ENCODE measurements at regions not wholly inside any gene's neighbourhood (a gene's known extent, or its start where the extent isn't known, plus 50 kb on each side); places are given as distances from the start of the nearest gene placed in this dataset.

GRCh38 chr12:115245020-115245419, 561.0 kb upstream of the TBX3 start:
- Histone ChIP-seq H3K27me3 (replicated peaks; ENCODE audit: insufficient read depth) (no peaks in the 10 kb centered on the region), H3K36me3 (ENCODE audit: low read depth) (no peaks in the 10 kb centered on the region), H3K4me2 (ENCODE audit: unreplicated experiment) (no peak overlapping the region), H3K4me3 (no peak overlapping the region), H3K9ac (no peak overlapping the region), H4K20me1 (ENCODE audit: insufficient read depth) (no peaks in the 10 kb centered on the region), H3K79me2 (ENCODE audit: insufficient read depth) (no peaks in the 10 kb centered on the region), H2AFZ (no peak overlapping the region), H3K9me2 (ENCODE audit: insufficient read depth) (no peaks in the 10 kb centered on the region), H3K9me3 (ENCODE audit: low read depth) (no peaks in the 10 kb centered on the region), H3K27ac (no peak overlapping the region), H3F3A (ENCODE audit: insufficient read depth) (no peaks in the 10 kb centered on the region), H3K4me1 (ENCODE audit: insufficient read depth) (no peaks in the 10 kb centered on the region)
- in situ Hi-C loops (cut with MboI) = no loop called here
- TF ChIP-seq EZH2 (IDR thresholded peaks at IDR 0.05; ENCODE audit: insufficient read depth, poor library complexity, severe bottlenecking) (no peak), EZH2phosphoT487 (IDR thresholded peaks at IDR 0.05; ENCODE audit: insufficient read depth, low read depth) (no peak)
- WGBS, 2 experiments (ENCODE audit: low coverage in 1 of 2, low lambda C conversion rate in 2 of 2, missing lambda C conversion rate in 2 of 2) = 92 to 96% methylated on average over 10 of the region's 10 CpGs
- DNase-seq = no peak

- in situ Hi-C loops (cut with MboI) = no loop called here
- no peaks in the 10 kb centered on the region for H3K27me3 ChIP-seq (replicated peaks; ENCODE audit: insufficient read depth)
- H3K36me3 ChIP-seq (ENCODE audit: low read depth) = no peaks in the 10 kb centered on the region
- H3K27ac ChIP-seq = no peak overlapping the region
- 89 to 90% methylated on average over 4 to 5 of the region's 5 CpGs for WGBS, 2 experiments (ENCODE audit: low coverage in 1 of 2, low lambda C conversion rate in 2 of 2, missing lambda C conversion rate in 2 of 2)
- no peaks in the 10 kb centered on the region for H3K9me3 ChIP-seq (ENCODE audit: low read depth)
- DNase-seq = no peak
- no peaks in the 10 kb centered on the region for H3F3A ChIP-seq (ENCODE audit: insufficient read depth)
- TF ChIP-seq EZH2phosphoT487 (IDR thresholded peaks at IDR 0.05; ENCODE audit: insufficient read depth, low read depth) (no peak), EZH2 (IDR thresholded peaks at IDR 0.05; ENCODE audit: insufficient read depth, poor library complexity, severe bottlenecking) (no peak)
- no peaks in the 10 kb centered on the region for H3K79me2 ChIP-seq (ENCODE audit: insufficient read depth)
- no peak overlapping the region for H2AFZ ChIP-seq
- no peaks in the 10 kb centered on the region for H3K9me2 ChIP-seq (ENCODE audit: insufficient read depth)
- no peaks in the 10 kb centered on the region for H3K4me1 ChIP-seq (ENCODE audit: insufficient read depth)
- no peak overlapping the region for H3K4me3 ChIP-seq
- H3K9ac ChIP-seq = no peak overlapping the region
- H3K4me2 ChIP-seq (ENCODE audit: unreplicated experiment) = no peak overlapping the region
- no peaks in the 10 kb centered on the region for H4K20me1 ChIP-seq (ENCODE audit: insufficient read depth)
Measured at GRCh38 chr12:115243933-115244628, 560.1 kb upstream of the TBX3 start.

- H3K4me1 ChIP-seq (ENCODE audit: insufficient read depth) = no peaks in the 10 kb centered on the region
- no peaks in the 10 kb centered on the region for H3K27me3 ChIP-seq (replicated peaks; ENCODE audit: insufficient read depth)
- H4K20me1 ChIP-seq (ENCODE audit: insufficient read depth) = no peaks in the 10 kb centered on the region
- H3F3A ChIP-seq (ENCODE audit: insufficient read depth) = no peaks in the 10 kb centered on the region
- no peak overlapping the region for H2AFZ ChIP-seq
- H3K36me3 ChIP-seq (ENCODE audit: low read depth) = no peaks in the 10 kb centered on the region
- no peak overlapping the region for H3K4me3 ChIP-seq
- no peaks in the 10 kb centered on the region for H3K9me2 ChIP-seq (ENCODE audit: insufficient read depth)
- TF ChIP-seq EZH2phosphoT487 (IDR thresholded peaks at IDR 0.05; ENCODE audit: insufficient read depth, low read depth) (no peak), EZH2 (IDR thresholded peaks at IDR 0.05; ENCODE audit: insufficient read depth, poor library complexity, severe bottlenecking) (no peak)
- H3K9me3 ChIP-seq (ENCODE audit: low read depth) = no peaks in the 10 kb centered on the region
- in situ Hi-C loops (cut with MboI) = no loop called here
- H3K79me2 ChIP-seq (ENCODE audit: insufficient read depth) = no peaks in the 10 kb centered on the region
- no peak overlapping the region for H3K27ac ChIP-seq
- no peak overlapping the region for H3K4me2 ChIP-seq (ENCODE audit: unreplicated experiment)
- WGBS, 2 experiments (ENCODE audit: low coverage in 1 of 2, low lambda C conversion rate in 2 of 2, missing lambda C conversion rate in 2 of 2) = 44 to 67% methylated on average over 1 of the region's 1 CpG
- no peak overlapping the region for H3K9ac ChIP-seq
- DNase-seq = no peak
Measured at GRCh38 chr12:115240251-115240650, 556.3 kb upstream of the TBX3 start.

GRCh38 chr12:115235880-115236279, 551.9 kb upstream of the TBX3 start:
- H3K4me3 ChIP-seq = no peak overlapping the region
- H3K9me2 ChIP-seq (ENCODE audit: insufficient read depth) = no peaks in the 10 kb centered on the region
- H3K4me2 ChIP-seq (ENCODE audit: unreplicated experiment) = no peak overlapping the region
- peaks cover 17% of the 10 kb centered on the region for H3K4me1 ChIP-seq (ENCODE audit: insufficient read depth)
- H3K79me2 ChIP-seq (ENCODE audit: insufficient read depth) = no peaks in the 10 kb centered on the region
- no peak for DNase-seq
- no peak overlapping the region for H3K9ac ChIP-seq
- H3K27ac ChIP-seq = no peak overlapping the region
- no peaks in the 10 kb centered on the region for H3K36me3 ChIP-seq (ENCODE audit: low read depth)
- H3K9me3 ChIP-seq (ENCODE audit: low read depth) = no peaks in the 10 kb centered on the region
- in situ Hi-C loops (cut with MboI) = no loop called here
- H3K27me3 ChIP-seq (replicated peaks; ENCODE audit: insufficient read depth) = no peaks in the 10 kb centered on the region
- no peak overlapping the region for H2AFZ ChIP-seq
- H4K20me1 ChIP-seq (ENCODE audit: insufficient read depth) = no peaks in the 10 kb centered on the region
- TF ChIP-seq EZH2 (IDR thresholded peaks at IDR 0.05; ENCODE audit: insufficient read depth, poor library complexity, severe bottlenecking) = no peak
- no peak for TF ChIP-seq EZH2phosphoT487 (IDR thresholded peaks at IDR 0.05; ENCODE audit: insufficient read depth, low read depth)
- H3F3A ChIP-seq (ENCODE audit: insufficient read depth) = no peaks in the 10 kb centered on the region
- WGBS, 2 experiments (ENCODE audit: low coverage in 1 of 2, low lambda C conversion rate in 2 of 2, missing lambda C conversion rate in 2 of 2) = 36 to 56% methylated on average over 1 of the region's 1 CpG

Data from GM23248 (cell line).